ENCODE measurements at regions not wholly inside any gene's neighbourhood (a gene's known extent, or its start where the extent isn't known, plus 50 kb on each side); places are given as distances from the start of the nearest gene placed in this dataset.

DNA sequence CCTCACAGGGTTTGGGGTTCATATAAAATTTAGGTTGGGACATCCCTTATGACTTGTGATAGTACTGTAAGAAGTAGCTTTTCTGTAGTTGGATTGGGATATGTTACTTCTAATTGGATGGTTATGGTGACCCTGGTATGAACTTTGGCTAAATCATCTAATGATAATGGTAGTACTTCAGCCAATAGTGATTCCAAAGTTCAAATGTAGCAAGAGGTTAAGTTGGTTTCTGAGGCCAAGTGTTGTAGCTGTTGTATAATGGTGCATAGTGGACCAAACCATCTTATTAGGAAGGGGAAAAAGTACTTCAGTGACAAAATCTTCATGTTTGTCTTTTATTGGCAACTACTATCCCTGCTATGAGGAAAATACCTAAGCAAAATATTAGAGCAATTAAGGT is 542.1 kb upstream of the IGFBP3 start:
- TF ChIP-seq GATA3 (IDR thresholded peaks at IDR 0.05; ENCODE audit: low read depth, low read length) (no peak), GATA2 (IDR thresholded peaks at IDR 0.05; ENCODE audit: low read depth, low read length) (no peak)

All from SH-SY5Y (cell line).